ENCODE measurements at regions not wholly inside any gene's neighbourhood (a gene's known extent, or its start where the extent isn't known, plus 50 kb on each side); places are given as distances from the start of the nearest gene placed in this dataset.

DNA sequence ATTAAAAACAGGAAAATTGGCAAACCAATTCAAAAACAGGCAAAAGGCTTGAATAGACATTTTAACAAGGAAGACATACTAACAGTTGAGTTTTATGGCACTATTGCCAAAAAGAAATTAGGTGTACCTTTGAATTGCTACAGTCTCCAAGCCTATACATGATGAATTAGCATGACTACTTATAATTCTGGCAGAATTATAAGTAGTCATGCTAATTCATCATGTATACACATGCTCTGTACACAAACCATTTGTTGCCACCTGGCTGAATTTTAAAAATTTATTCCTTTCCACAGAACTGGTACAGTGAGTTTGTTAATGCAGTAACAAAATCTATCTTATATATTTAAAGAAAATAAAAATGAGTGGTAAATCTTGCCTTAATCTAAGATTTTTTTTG lies 1332.0 kb upstream of the CRIM1 start:
- TF ChIP-seq, protein P1, sequence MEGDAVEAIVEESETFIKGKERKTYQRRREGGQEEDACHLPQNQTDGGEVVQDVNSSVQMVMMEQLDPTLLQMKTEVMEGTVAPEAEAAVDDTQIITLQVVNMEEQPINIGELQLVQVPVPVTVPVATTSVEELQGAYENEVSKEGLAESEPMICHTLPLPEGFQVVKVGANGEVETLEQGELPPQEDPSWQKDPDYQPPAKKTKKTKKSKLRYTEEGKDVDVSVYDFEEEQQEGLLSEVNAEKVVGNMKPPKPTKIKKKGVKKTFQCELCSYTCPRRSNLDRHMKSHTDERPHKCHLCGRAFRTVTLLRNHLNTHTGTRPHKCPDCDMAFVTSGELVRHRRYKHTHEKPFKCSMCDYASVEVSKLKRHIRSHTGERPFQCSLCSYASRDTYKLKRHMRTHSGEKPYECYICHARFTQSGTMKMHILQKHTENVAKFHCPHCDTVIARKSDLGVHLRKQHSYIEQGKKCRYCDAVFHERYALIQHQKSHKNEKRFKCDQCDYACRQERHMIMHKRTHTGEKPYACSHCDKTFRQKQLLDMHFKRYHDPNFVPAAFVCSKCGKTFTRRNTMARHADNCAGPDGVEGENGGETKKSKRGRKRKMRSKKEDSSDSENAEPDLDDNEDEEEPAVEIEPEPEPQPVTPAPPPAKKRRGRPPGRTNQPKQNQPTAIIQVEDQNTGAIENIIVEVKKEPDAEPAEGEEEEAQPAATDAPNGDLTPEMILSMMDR (IDR thresholded peaks at IDR 0.05): no peak
- no peak for TF ChIP-seq POLR2A (IDR thresholded peaks at IDR 0.05)

Measured in tibial nerve (tissue), 3 donors.